Astrocyte (in vitro differentiated cells and primary cell): ENCODE measurements at regions not wholly inside any gene's neighbourhood (a gene's known extent, or its start where the extent isn't known, plus 50 kb on each side); places are given as distances from the start of the nearest gene placed in this dataset.

Source experiments
- DNase-seq: peaks from one replicate; pipeline ENCODE4 v3.0.0-alpha.2; 2010; ENCODE audit warnings: low read depth
- FAIRE-seq: peaks from 2 replicates; lab custom pipeline; 2011; peaks lifted over from hg19 to GRCh38; lab: Jason Lieb, UNC
- H2AFZ ChIP-seq: 2 replicates; pipeline ENCODE4 v1.6.0; 2012; ENCODE audit warnings: low read depth, low read length, inconsistent platforms
- H3K27ac ChIP-seq: 2 replicates; pipeline ENCODE4 v1.5.1; 2011; ENCODE audit warnings: low read depth, low read length, inconsistent platforms
- H3K27me3 ChIP-seq: 2 replicates; pipeline ENCODE4 v1.6.0; 2011; ENCODE audit warnings: low read length, inconsistent platforms; ENCODE audit not compliant: insufficient read depth
- H3K36me3 ChIP-seq: 2 replicates; pipeline ENCODE4 v1.5.1; 2011; ENCODE audit warnings: low read length, inconsistent platforms; ENCODE audit not compliant: insufficient read depth
- H3K4me1 ChIP-seq: 2 replicates; pipeline ENCODE4 v1.5.1; 2011; ENCODE audit warnings: low read length, inconsistent platforms; ENCODE audit not compliant: insufficient read depth
- H3K4me2 ChIP-seq: 2 replicates; pipeline ENCODE4 v1.6.0; 2012; ENCODE audit warnings: low read length, inconsistent platforms
- H3K4me3 ChIP-seq: 2 replicates; pipeline ENCODE4 v1.5.1; 2011; ENCODE audit warnings: low read depth, mild to moderate bottlenecking, low read length, inconsistent platforms; ENCODE audit not compliant: insufficient read depth
- H3K79me2 ChIP-seq: 2 replicates; pipeline ENCODE4 v1.6.0; 2012; ENCODE audit warnings: mild to moderate bottlenecking, low read length, inconsistent platforms; ENCODE audit not compliant: insufficient read depth
- H3K9ac ChIP-seq: 2 replicates; pipeline ENCODE4 v1.6.0; 2012; ENCODE audit warnings: mild to moderate bottlenecking, low read length, inconsistent platforms
- H3K9me3 ChIP-seq: 2 replicates; pipeline ENCODE4 v1.5.1; 2012; ENCODE audit warnings: low read depth, mild to moderate bottlenecking, low read length, inconsistent platforms; ENCODE audit not compliant: insufficient read depth
- H4K20me1 ChIP-seq: 2 replicates; pipeline ENCODE4 v1.6.0; 2012; ENCODE audit warnings: low read length, inconsistent platforms; ENCODE audit not compliant: insufficient read depth
- H3K27ac Mint-ChIP-seq: one replicate; pipeline ENCODE4 v1.8.0; 2021; ENCODE audit warnings: mild to moderate bottlenecking, mixed read lengths; ENCODE audit not compliant: unreplicated experiment
- H3K27me3 Mint-ChIP-seq: one replicate; pipeline ENCODE4 v1.8.0; 2021; ENCODE audit warnings: low read depth, mixed read lengths; ENCODE audit not compliant: unreplicated experiment
- H3K36me3 Mint-ChIP-seq: one replicate; pipeline ENCODE4 v1.8.0; 2021; ENCODE audit warnings: low read depth, mixed read lengths; ENCODE audit not compliant: unreplicated experiment
- H3K4me1 Mint-ChIP-seq: one replicate; pipeline ENCODE4 v1.8.0; 2021; ENCODE audit warnings: low read depth, mixed read lengths; ENCODE audit not compliant: unreplicated experiment
- H3K4me3 Mint-ChIP-seq: one replicate; pipeline ENCODE4 v1.8.0; 2021; ENCODE audit warnings: mild to moderate bottlenecking, moderate library complexity, mixed read lengths; ENCODE audit not compliant: unreplicated experiment
- H3K9me3 Mint-ChIP-seq: one replicate; pipeline ENCODE4 v1.8.0; 2021; ENCODE audit warnings: mild to moderate bottlenecking, mixed read lengths; ENCODE audit not compliant: unreplicated experiment
- CTCF ChIP-seq: IDR thresholded peaks from 2 replicates; pipeline ENCODE4 v1.5.1; 2011; ENCODE audit warnings: low read depth, mild to moderate bottlenecking, inconsistent platforms, low read length, moderate library complexity; ENCODE audit not compliant: insufficient read depth
- EZH2 ChIP-seq: IDR thresholded peaks from 2 replicates; pipeline ENCODE4 v1.6.1; 2012; ENCODE audit warnings: mild to moderate bottlenecking, low read length, inconsistent platforms; ENCODE audit not compliant: insufficient read depth

- Histone ChIP-seq H4K20me1 (no peaks in the 10 kb centered on the region), H3K9ac (no peak overlapping the region), H3K4me3 (no peak overlapping the region), H2AFZ (no peak overlapping the region), H3K4me2 (no peak overlapping the region), H3K4me1 (no peaks in the 10 kb centered on the region), H3K79me2 (no peaks in the 10 kb centered on the region), H3K36me3 (no peaks in the 10 kb centered on the region), H3K27me3 (no peaks in the 10 kb centered on the region), H3K27ac (no peak overlapping the region), H3K9me3 (no peaks in the 10 kb centered on the region)
- FAIRE-seq, result no peak
- no peak overlapping the region for H3K4me3 Mint-ChIP-seq
- no peak for DNase-seq
- no peaks in the 10 kb centered on the region for H3K36me3 Mint-ChIP-seq
- H3K27me3 Mint-ChIP-seq, result no peaks in the 10 kb centered on the region
- TF ChIP-seq EZH2 (no peak), CTCF (no peak)
- H3K4me1 Mint-ChIP-seq, result no peaks in the 10 kb centered on the region
- H3K9me3 Mint-ChIP-seq, result no peaks in the 10 kb centered on the region
- H3K27ac Mint-ChIP-seq, result no peak overlapping the region
Observed at GRCh38 chr6:23775127-23775526, 350.9 kb upstream of the NRSN1 start.

- Histone ChIP-seq H3K79me2 (no peaks in the 10 kb centered on the region), H3K4me1 (no peaks in the 10 kb centered on the region), H3K27ac (no peak overlapping the region), H3K9me3 (no peaks in the 10 kb centered on the region), H3K36me3 (no peaks in the 10 kb centered on the region), H3K27me3 (no peaks in the 10 kb centered on the region), H3K9ac (no peak overlapping the region), H4K20me1 (no peaks in the 10 kb centered on the region), H3K4me2 (no peak overlapping the region), H2AFZ (no peak overlapping the region), H3K4me3 (no peak overlapping the region)
- FAIRE-seq (no peak), DNase-seq (no peak)
- Mint-ChIP-seq H3K9me3 (no peaks in the 10 kb centered on the region), H3K27me3 (no peaks in the 10 kb centered on the region), H3K27ac (no peak overlapping the region), H3K4me3 (no peak overlapping the region), H3K36me3 (no peaks in the 10 kb centered on the region), H3K4me1 (no peaks in the 10 kb centered on the region)
- no peak for TF ChIP-seq CTCF
- no peak for TF ChIP-seq EZH2
Observed at GRCh38 chr6:23783901-23784300, 342.1 kb upstream of the NRSN1 start.

DNA sequence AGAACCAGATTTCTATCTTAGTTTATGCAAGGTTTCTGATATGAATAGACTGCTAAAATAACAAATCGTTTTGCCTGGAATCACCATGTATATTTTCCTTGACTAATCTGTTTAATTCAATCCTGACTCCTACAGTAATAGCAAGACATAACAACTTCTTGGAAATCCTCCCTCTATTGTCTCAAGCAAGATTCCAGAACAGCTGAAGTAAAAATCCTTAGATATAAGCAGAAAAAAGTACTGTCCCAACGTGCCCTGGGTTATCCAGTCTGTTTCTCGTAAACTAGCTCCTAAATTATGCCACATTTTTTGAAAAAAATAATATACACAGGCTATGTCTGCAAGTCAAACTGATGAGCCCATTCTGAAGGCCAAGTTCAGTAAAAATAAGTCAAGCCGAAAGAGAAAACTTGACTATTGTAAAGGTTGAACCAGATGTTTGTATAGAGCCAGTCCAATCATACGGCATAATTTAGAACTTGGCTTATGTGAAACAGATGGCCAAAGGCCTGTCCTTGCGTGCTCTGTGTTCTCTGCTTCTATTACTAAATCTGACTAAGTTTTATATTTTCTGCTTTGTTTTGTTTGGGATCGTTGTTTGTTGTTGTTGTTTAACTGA lies 341.6 kb upstream of the NRSN1 start:
- no peaks in the 10 kb centered on the region for H3K9me3 ChIP-seq
- no peaks in the 10 kb centered on the region for H3K9me3 Mint-ChIP-seq
- no peak overlapping the region for H3K27ac ChIP-seq
- DNase-seq (peak; percentile 1), FAIRE-seq (no peak)
- no peaks in the 10 kb centered on the region for H3K4me1 Mint-ChIP-seq
- no peaks in the 10 kb centered on the region for H4K20me1 ChIP-seq
- no peak overlapping the region for H3K9ac ChIP-seq
- no peaks in the 10 kb centered on the region for H3K36me3 Mint-ChIP-seq
- no peaks in the 10 kb centered on the region for H3K4me1 ChIP-seq
- no peaks in the 10 kb centered on the region for H3K27me3 ChIP-seq
- no peak overlapping the region for H3K4me3 Mint-ChIP-seq
- no peak overlapping the region for H2AFZ ChIP-seq
- no peaks in the 10 kb centered on the region for H3K27me3 Mint-ChIP-seq
- H3K4me2 ChIP-seq, result no peak overlapping the region
- no peak overlapping the region for H3K27ac Mint-ChIP-seq
- no peak overlapping the region for H3K4me3 ChIP-seq
- no peaks in the 10 kb centered on the region for H3K36me3 ChIP-seq
- H3K79me2 ChIP-seq, result no peaks in the 10 kb centered on the region
- TF ChIP-seq EZH2 (no peak), CTCF (no peak)
